ENCODE measurements at regions not wholly inside any gene's neighbourhood (a gene's known extent, or its start where the extent isn't known, plus 50 kb on each side); places are given as distances from the start of the nearest gene placed in this dataset.

- H3K4me1 ChIP-seq (ENCODE audit: insufficient read depth) = no peaks in the 10 kb centered on the region
- Mint-ChIP-seq H3K27me3 (ENCODE audit: insufficient read depth, low read depth, poor library complexity) (no peaks in the 10 kb centered on the region), H3K9me3 (no peaks in the 10 kb centered on the region), H3K36me3 (ENCODE audit: low read depth) (no peaks in the 10 kb centered on the region), H3K27ac (no peak overlapping the region), H3K4me1 (no peaks in the 10 kb centered on the region), H3K4me3 (no peak overlapping the region)
- no peaks in the 10 kb centered on the region for H3K79me2 ChIP-seq (replicated peaks; ENCODE audit: insufficient read depth)
- H2AFZ ChIP-seq = no peak overlapping the region
- ATAC-seq = no peak
- no peaks in the 10 kb centered on the region for H3K9me2 ChIP-seq (ENCODE audit: insufficient read depth)
- no peak overlapping the region for H3K4me3 ChIP-seq
- H3K27me3 ChIP-seq (ENCODE audit: insufficient read depth) = no peaks in the 10 kb centered on the region
- no peak overlapping the region for H3K4me2 ChIP-seq
- no peaks in the 10 kb centered on the region for H3F3A ChIP-seq (replicated peaks; ENCODE audit: low read depth)
- H3K36me3 ChIP-seq (ENCODE audit: insufficient read depth) = no peaks in the 10 kb centered on the region
- H4K20me1 ChIP-seq (replicated peaks; ENCODE audit: insufficient read depth) = no peaks in the 10 kb centered on the region
- TF ChIP-seq EZH2 (IDR thresholded peaks at IDR 0.05; ENCODE audit: low read depth, unreplicated experiment) = no peak
- TF ChIP-seq ZNF462 (CRISPR knock-in tag; IDR thresholded peaks at IDR 0.05) = no peak
- no peak for TF ChIP-seq ETS1 (IDR thresholded peaks at IDR 0.05)
- TF ChIP-seq STAT1 (IDR thresholded peaks at IDR 0.05; ENCODE audit: unreplicated experiment) = no peak
- TF ChIP-seq, protein P1, sequence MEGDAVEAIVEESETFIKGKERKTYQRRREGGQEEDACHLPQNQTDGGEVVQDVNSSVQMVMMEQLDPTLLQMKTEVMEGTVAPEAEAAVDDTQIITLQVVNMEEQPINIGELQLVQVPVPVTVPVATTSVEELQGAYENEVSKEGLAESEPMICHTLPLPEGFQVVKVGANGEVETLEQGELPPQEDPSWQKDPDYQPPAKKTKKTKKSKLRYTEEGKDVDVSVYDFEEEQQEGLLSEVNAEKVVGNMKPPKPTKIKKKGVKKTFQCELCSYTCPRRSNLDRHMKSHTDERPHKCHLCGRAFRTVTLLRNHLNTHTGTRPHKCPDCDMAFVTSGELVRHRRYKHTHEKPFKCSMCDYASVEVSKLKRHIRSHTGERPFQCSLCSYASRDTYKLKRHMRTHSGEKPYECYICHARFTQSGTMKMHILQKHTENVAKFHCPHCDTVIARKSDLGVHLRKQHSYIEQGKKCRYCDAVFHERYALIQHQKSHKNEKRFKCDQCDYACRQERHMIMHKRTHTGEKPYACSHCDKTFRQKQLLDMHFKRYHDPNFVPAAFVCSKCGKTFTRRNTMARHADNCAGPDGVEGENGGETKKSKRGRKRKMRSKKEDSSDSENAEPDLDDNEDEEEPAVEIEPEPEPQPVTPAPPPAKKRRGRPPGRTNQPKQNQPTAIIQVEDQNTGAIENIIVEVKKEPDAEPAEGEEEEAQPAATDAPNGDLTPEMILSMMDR (conservative IDR thresholded peaks at IDR 0.05; ENCODE audit: low read depth in 2 of 2) = no peak
- no peak for TF ChIP-seq POLR2AphosphoS5 (IDR thresholded peaks at IDR 0.05; ENCODE audit: low read depth)
- TF ChIP-seq, protein P2, sequence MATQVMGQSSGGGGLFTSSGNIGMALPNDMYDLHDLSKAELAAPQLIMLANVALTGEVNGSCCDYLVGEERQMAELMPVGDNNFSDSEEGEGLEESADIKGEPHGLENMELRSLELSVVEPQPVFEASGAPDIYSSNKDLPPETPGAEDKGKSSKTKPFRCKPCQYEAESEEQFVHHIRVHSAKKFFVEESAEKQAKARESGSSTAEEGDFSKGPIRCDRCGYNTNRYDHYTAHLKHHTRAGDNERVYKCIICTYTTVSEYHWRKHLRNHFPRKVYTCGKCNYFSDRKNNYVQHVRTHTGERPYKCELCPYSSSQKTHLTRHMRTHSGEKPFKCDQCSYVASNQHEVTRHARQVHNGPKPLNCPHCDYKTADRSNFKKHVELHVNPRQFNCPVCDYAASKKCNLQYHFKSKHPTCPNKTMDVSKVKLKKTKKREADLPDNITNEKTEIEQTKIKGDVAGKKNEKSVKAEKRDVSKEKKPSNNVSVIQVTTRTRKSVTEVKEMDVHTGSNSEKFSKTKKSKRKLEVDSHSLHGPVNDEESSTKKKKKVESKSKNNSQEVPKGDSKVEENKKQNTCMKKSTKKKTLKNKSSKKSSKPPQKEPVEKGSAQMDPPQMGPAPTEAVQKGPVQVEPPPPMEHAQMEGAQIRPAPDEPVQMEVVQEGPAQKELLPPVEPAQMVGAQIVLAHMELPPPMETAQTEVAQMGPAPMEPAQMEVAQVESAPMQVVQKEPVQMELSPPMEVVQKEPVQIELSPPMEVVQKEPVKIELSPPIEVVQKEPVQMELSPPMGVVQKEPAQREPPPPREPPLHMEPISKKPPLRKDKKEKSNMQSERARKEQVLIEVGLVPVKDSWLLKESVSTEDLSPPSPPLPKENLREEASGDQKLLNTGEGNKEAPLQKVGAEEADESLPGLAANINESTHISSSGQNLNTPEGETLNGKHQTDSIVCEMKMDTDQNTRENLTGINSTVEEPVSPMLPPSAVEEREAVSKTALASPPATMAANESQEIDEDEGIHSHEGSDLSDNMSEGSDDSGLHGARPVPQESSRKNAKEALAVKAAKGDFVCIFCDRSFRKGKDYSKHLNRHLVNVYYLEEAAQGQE (IDR thresholded peaks at IDR 0.05; ENCODE audit: unreplicated experiment) = no peak
- no peak overlapping the region for H3K27ac ChIP-seq (ENCODE audit: low read depth)
- DNase-seq (ENCODE audit: low spot score) = no peak
Observed at GRCh38 chr3:88828466-88828865, 279.0 kb upstream of the EPHA3 start.

Measured in GM23338 (cell line).